ENCODE measurements at regions not wholly inside any gene's neighbourhood (a gene's known extent, or its start where the extent isn't known, plus 50 kb on each side); places are given as distances from the start of the nearest gene placed in this dataset.

GRCh38 chr21:16305686-16306085 is 575.9 kb downstream of the USP25 start:
- no peak overlapping the region for H3K4me3 Mint-ChIP-seq (ENCODE audit: unreplicated experiment)
- H3K9me3 Mint-ChIP-seq (ENCODE audit: unreplicated experiment) = no peaks in the 10 kb centered on the region
- no peak for DNase-seq (ENCODE audit: low spot score)
- TF ChIP-seq, protein P1, sequence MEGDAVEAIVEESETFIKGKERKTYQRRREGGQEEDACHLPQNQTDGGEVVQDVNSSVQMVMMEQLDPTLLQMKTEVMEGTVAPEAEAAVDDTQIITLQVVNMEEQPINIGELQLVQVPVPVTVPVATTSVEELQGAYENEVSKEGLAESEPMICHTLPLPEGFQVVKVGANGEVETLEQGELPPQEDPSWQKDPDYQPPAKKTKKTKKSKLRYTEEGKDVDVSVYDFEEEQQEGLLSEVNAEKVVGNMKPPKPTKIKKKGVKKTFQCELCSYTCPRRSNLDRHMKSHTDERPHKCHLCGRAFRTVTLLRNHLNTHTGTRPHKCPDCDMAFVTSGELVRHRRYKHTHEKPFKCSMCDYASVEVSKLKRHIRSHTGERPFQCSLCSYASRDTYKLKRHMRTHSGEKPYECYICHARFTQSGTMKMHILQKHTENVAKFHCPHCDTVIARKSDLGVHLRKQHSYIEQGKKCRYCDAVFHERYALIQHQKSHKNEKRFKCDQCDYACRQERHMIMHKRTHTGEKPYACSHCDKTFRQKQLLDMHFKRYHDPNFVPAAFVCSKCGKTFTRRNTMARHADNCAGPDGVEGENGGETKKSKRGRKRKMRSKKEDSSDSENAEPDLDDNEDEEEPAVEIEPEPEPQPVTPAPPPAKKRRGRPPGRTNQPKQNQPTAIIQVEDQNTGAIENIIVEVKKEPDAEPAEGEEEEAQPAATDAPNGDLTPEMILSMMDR (IDR thresholded peaks at IDR 0.05; ENCODE audit: unreplicated experiment) = no peak
- H3K36me3 Mint-ChIP-seq (ENCODE audit: low read depth, unreplicated experiment) = no peaks in the 10 kb centered on the region
- peaks cover 5% of the 10 kb centered on the region for H3K4me1 Mint-ChIP-seq (ENCODE audit: unreplicated experiment)
- no peaks in the 10 kb centered on the region for H3K27me3 Mint-ChIP-seq (ENCODE audit: unreplicated experiment)
- H3K27ac Mint-ChIP-seq (ENCODE audit: unreplicated experiment) = no peak overlapping the region

- no peaks in the 10 kb centered on the region for H3K36me3 Mint-ChIP-seq (ENCODE audit: low read depth, unreplicated experiment)
- no peaks in the 10 kb centered on the region for H3K9me3 Mint-ChIP-seq (ENCODE audit: unreplicated experiment)
- H3K4me3 Mint-ChIP-seq (ENCODE audit: unreplicated experiment) = no peak overlapping the region
- TF ChIP-seq, protein P1 (IDR thresholded peaks at IDR 0.05; ENCODE audit: unreplicated experiment) = no peak
- H3K27ac Mint-ChIP-seq (ENCODE audit: unreplicated experiment) = no peak overlapping the region
- peaks cover 5% of the 10 kb centered on the region for H3K4me1 Mint-ChIP-seq (ENCODE audit: unreplicated experiment)
- DNase-seq (ENCODE audit: low spot score) = no peak
- H3K27me3 Mint-ChIP-seq (ENCODE audit: unreplicated experiment) = no peaks in the 10 kb centered on the region
These were observed 577.5 kb downstream of the USP25 start for GRCh38 chr21:16307256-16307655.

DNA sequence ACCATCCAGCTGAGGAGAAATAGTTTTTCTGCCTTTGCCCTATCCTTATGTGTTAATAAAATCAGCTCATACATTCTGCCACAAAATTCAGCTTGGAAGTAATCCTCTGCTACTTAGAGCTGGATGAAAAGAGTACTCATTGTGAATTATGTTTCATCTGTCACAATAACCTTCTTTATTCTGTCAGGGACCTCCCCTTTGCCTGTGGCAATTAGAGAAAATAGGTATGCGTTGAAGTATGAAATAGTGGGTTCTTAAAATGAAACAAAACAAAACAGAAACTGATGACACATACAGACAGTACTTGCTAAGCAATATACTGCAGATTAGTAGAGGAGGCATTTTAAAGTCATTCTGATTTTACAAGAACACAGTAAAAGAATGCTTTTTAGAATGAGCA is 578.5 kb downstream of the USP25 start:
- H3K4me1 Mint-ChIP-seq (ENCODE audit: unreplicated experiment) = no peaks in the 10 kb centered on the region
- TF ChIP-seq, protein P1 (IDR thresholded peaks at IDR 0.05; ENCODE audit: unreplicated experiment) = no peak
- no peaks in the 10 kb centered on the region for H3K36me3 Mint-ChIP-seq (ENCODE audit: low read depth, unreplicated experiment)
- H3K27me3 Mint-ChIP-seq (ENCODE audit: unreplicated experiment) = no peaks in the 10 kb centered on the region
- no peak overlapping the region for H3K27ac Mint-ChIP-seq (ENCODE audit: unreplicated experiment)
- H3K9me3 Mint-ChIP-seq (ENCODE audit: unreplicated experiment) = no peaks in the 10 kb centered on the region
- no peak overlapping the region for H3K4me3 Mint-ChIP-seq (ENCODE audit: unreplicated experiment)
- DNase-seq (ENCODE audit: low spot score) = no peak

DNA sequence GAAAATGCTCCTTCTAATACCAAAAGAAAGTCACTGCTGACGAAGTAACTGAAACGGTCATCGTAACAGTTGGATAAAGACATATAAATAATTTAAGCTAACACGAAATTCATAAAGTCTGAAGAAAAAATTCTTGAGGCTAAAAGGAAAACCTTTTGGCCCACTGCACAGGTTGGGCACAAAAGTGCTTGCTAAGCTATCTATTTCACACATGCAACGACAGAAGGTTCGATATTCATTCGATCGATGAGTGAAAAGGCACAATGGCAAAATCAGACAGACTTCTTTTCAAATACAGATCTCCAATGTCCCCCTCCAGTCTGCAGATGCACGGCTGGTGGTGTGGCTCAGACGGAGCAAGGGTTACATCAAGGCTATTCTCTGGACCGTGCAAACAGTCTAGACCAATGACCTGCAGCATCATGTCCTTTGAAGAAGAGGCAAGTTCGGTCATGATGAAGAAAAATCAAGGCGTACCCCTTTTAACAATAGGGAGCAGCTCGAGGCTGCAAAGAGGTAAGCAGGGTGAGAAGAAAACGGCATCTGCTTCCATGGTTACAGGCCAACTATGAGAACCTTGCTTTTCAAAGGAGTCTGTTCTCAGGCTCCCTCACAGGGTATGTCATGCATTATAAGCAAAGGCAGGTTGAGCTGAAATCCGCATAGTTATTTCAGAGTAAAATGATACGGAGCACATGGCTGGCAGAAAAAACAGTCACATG is 579.6 kb downstream of the USP25 start:
- TF ChIP-seq, protein P1 (IDR thresholded peaks at IDR 0.05; ENCODE audit: unreplicated experiment) = no peak
- DNase-seq (ENCODE audit: low spot score) = no peak
- no peak overlapping the region for H3K4me3 Mint-ChIP-seq (ENCODE audit: unreplicated experiment)
- H3K4me1 Mint-ChIP-seq (ENCODE audit: unreplicated experiment) = no peaks in the 10 kb centered on the region
- H3K27me3 Mint-ChIP-seq (ENCODE audit: unreplicated experiment) = no peaks in the 10 kb centered on the region
- H3K9me3 Mint-ChIP-seq (ENCODE audit: unreplicated experiment) = no peaks in the 10 kb centered on the region
- no peaks in the 10 kb centered on the region for H3K36me3 Mint-ChIP-seq (ENCODE audit: low read depth, unreplicated experiment)
- H3K27ac Mint-ChIP-seq (ENCODE audit: unreplicated experiment) = no peak overlapping the region

DNA sequence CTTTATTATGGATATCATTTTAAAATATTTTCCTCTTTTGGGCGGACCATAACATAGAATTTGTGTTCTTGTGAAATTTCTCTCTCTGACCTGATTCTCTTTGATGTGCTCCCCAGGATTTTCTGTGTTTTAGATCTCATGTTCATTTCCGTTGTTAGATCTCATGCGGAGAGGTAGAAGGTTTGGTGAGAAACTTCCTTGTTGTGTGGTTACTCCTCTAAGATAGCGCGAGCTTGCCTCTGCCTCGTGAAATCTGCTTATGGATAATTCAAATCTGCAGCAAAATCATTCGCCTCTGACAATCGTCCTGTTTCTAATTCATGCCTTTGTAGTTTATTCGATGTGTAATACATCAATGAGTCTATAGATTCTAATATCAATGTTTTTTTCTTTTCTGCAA is 580.4 kb downstream of the USP25 start:
- H3K27ac Mint-ChIP-seq (ENCODE audit: unreplicated experiment) = no peak overlapping the region
- H3K36me3 Mint-ChIP-seq (ENCODE audit: low read depth, unreplicated experiment) = no peaks in the 10 kb centered on the region
- H3K4me3 Mint-ChIP-seq (ENCODE audit: unreplicated experiment) = no peak overlapping the region
- no peak for DNase-seq (ENCODE audit: low spot score)
- no peaks in the 10 kb centered on the region for H3K9me3 Mint-ChIP-seq (ENCODE audit: unreplicated experiment)
- H3K27me3 Mint-ChIP-seq (ENCODE audit: unreplicated experiment) = no peaks in the 10 kb centered on the region
- TF ChIP-seq, protein P1 (IDR thresholded peaks at IDR 0.05; ENCODE audit: unreplicated experiment) = no peak
- no peaks in the 10 kb centered on the region for H3K4me1 Mint-ChIP-seq (ENCODE audit: unreplicated experiment)
